ENCODE measurements at regions not wholly inside any gene's neighbourhood (a gene's known extent, or its start where the extent isn't known, plus 50 kb on each side); places are given as distances from the start of the nearest gene placed in this dataset.

DNA sequence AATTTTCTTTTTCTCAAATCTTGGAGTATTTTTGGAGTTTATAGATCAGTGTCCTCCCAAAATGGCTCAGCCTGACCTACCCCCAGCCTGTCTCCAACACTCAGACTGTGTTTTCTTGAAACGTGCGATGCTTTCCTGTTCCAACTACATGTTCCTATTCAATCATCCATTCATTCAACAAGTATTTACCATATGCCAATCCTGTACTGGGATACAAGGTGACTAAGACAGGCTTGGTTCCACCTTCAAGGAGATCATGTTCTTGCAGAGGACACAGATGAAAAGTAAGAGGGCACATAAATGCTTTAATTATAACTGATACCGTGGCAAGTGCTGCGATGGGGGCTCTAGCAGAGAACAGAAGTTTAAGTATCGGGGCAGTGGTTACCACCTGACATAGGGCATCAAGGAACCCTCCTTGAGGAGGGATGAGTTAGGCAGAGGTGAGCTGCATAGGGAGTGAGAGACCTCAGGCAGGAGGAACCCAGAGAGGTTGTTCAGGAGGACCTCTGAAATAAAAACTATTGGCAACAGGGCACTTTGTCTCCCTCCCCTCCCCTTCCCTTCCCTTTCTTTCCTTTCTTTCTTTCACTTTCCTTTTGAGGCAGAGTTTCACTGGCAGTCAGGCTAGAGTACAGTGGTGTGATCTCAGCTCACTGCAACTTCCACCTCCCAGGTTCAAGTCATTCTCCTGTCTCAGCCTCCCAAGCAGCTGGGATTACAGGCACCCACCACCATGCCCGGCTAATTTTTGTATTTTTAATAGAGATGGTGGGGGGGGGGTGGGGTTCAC is 469.0 kb downstream of the EPHA4 start:
- no peak for DNase-seq (ENCODE audit: low spot score in 2 of 2)
- peaks cover 0 to 3% of the 10 kb centered on the region in 2 donors for H3K9me3 Mint-ChIP-seq
- no peak overlapping the region for H3K27ac Mint-ChIP-seq
- peaks cover 0 to 4% of the 10 kb centered on the region in 2 donors for H3K36me3 Mint-ChIP-seq
- peak in 1 of 2 donors; percentile 56 for ATAC-seq

DNA sequence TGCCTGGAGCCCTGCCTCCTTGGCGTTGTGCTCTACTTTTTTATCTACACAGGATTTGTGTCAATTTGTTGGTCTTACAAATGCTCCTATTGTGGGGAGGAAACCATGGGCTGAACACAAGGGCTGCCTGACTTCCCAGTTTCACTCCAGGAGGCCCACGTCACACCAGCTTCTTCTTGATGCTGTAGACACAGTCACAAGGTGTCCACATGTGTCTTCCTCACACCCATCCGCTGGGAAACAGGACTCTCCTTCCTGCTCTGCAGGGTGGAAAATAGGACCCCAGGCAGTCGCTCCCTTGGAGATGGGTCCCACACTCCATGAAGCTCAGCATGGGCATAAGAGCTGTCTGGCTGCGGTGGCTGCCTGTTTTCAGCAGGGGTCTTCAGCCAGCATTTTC is 468.2 kb downstream of the EPHA4 start:
- DNase-seq (ENCODE audit: low spot score in 2 of 2) (no peak), ATAC-seq (no peak)
- peaks cover 0 to 4% of the 10 kb centered on the region in 2 donors for H3K36me3 Mint-ChIP-seq
- H3K9me3 Mint-ChIP-seq, result peaks cover 0 to 3% of the 10 kb centered on the region in 2 donors
- H3K27ac Mint-ChIP-seq, result no peak overlapping the region

DNA sequence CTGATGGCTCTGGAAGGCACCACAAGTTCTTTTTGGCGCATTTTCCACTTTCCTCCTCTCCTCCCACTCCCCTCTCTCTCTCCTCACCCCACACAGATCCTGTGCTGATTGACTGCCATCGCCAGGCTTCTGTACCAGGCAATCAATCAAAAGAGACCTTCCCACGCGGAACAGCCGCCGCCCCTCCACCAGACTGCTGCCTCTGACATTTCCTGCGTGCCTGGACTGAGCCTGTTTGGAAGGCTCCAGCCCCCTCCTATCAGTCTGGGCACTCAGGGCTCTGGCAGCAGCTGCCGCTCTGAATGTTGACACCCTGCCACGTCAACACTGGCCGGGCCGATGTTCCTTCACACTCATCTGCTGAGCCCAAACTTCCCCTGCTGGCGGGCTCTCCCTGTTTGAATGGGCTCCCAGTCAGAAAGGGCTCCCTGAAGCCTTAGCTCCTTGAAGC is 467.7 kb downstream of the EPHA4 start:
- no peak for ATAC-seq

DNA sequence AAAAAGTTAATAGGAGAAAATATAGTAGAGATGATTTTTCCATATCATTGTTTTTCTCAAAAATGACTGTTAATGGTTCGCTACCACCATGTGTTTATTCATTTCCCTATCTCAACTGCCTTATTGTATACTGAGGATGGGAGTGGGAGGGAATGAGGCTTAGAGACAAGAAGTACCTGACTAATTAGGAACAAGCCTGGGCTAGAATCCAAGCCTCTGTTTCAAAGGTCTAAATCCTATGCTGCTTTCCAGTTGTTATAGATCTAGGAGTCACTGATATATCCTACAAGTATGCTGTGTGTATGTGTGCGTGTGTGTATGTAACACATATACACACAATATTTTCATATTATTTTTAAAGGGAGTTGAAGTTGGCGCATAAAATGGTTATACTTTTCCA is 465.9 kb downstream of the EPHA4 start:
- DNase-seq (ENCODE audit: low spot score in 2 of 2) (no peak), ATAC-seq (no peak)
- peaks cover 0 to 4% of the 10 kb centered on the region in 2 donors for H3K36me3 Mint-ChIP-seq

More for the DNA sequence above, 467.7 kb downstream of the EPHA4 start:
- no peak overlapping the region for H3K27ac Mint-ChIP-seq
- H3K9me3 Mint-ChIP-seq, result peaks cover 0 to 3% of the 10 kb centered on the region in 2 donors
- DNase-seq (ENCODE audit: low spot score in 2 of 2), result no peak
- peaks cover 0 to 4% of the 10 kb centered on the region in 2 donors for H3K36me3 Mint-ChIP-seq

DNA sequence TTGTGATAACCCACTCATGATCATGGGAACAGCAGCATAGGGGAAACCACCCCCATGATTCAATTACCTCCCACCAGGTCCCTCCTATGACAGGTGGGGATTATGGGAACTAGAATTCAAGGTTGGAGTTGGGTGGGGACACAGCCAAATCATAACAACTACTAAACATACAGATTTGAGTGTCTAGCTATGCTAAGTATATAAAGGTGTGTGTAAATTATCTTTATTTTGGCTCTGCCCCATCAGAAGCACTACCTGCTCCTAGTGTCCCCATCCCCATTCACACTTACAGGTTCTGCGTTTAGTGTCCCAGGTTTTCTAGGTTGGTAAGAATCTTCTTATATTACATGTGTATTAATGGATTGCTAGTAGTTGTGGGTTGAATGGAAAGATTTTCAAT is 464.7 kb downstream of the EPHA4 start:
- no peak overlapping the region for H3K27ac Mint-ChIP-seq
- H3K36me3 Mint-ChIP-seq, result no peaks in the 10 kb centered on the region
- ATAC-seq, result no peak
- H3K9me3 Mint-ChIP-seq, result no peaks in the 10 kb centered on the region
- no peak for DNase-seq (ENCODE audit: low spot score in 2 of 2)

More for the DNA sequence above, 465.9 kb downstream of the EPHA4 start:
- H3K27ac Mint-ChIP-seq, result no peak overlapping the region
- H3K9me3 Mint-ChIP-seq, result peaks cover 0 to 3% of the 10 kb centered on the region in 2 donors

DNA sequence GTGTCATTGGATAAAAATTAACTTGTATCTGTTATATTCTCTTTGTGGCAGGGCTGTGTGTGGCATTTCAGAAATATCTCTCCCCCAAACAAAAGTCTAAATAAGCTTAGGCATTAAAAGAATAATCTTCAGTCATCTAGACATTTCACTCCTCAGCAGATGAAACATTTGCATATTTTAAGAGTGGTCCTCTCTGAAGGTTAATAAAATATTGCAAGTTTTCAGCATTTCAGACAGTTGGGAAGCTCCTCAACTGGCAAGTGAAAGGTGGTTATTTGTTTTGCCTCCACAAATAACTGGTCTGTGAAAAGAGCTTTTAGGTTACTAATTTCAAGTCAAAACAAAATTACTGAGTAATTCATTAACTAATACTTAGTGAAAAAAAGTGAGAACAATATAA is 462.6 kb downstream of the EPHA4 start:
- no peaks in the 10 kb centered on the region for H3K9me3 Mint-ChIP-seq
- H3K27ac Mint-ChIP-seq, result no peak overlapping the region
- H3K36me3 Mint-ChIP-seq, result no peaks in the 10 kb centered on the region
- no peak for ATAC-seq
- DNase-seq (ENCODE audit: low spot score in 2 of 2), result no peak

DNA sequence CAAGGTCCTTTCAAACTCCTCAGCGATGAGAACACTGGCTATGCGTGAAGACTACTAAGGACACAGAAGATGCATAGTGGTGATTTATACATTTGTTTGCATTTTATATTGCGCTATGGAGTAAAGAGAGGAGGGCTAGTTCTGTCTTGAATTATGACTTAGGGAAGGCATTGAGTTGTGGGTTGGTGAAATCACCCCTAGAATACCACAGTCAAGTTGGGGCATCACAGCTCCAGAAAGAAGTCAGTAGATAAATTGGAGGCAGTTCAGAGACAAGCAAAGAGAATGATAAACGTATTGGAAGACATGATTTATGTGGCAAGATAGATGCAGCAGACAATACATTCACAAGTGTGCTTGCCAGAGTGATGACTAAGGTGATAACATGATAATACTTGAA is 460.4 kb downstream of the EPHA4 start:
- no peak for ATAC-seq
- no peak for DNase-seq (ENCODE audit: low spot score in 2 of 2)
- Mint-ChIP-seq H3K36me3 (no peaks in the 10 kb centered on the region), H3K27ac (no peak overlapping the region), H3K9me3 (no peaks in the 10 kb centered on the region)

DNA sequence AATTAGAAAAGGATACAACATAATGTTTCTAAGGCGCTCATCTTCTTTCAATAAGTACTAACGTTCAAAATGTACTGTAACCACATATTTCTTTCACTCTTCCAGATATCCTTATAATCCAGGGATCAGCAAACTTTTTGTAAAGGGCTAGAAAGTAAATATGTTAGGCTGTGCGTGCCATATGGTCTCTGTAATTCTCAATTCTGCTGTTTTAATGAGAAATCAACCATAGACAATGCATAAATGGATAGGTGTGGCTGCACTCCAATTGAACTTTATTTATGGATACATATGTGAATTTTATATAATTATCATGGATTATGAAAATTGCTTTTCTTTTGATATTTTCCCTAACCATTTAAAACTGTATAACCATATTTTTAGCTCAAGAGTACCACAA is 459.4 kb downstream of the EPHA4 start:
- no peak for DNase-seq (ENCODE audit: low spot score in 2 of 2)
- Mint-ChIP-seq H3K36me3 (no peaks in the 10 kb centered on the region), H3K9me3 (no peaks in the 10 kb centered on the region), H3K27ac (no peak overlapping the region)
- no peak for ATAC-seq

DNA sequence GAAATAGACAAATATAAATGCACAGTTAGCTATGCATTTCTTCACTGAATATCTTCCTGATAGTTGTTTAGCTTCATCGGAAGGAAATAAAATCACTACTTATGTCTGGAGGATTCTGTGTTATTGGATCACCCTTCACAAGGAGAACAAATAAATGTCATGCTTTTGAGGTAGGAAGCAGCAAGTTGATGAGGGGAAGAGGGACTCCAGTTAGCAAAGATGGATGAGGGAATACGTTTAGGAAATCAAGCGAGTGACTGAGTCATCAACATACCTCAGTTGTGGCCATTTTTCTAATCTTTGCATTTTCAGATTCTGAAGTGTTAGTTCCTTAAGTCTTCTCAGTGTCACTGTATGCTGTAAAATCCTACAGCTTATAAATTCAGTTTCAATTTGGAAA is 456.2 kb downstream of the EPHA4 start:
- no peaks in the 10 kb centered on the region for H3K9me3 Mint-ChIP-seq
- no peak overlapping the region for H3K27ac Mint-ChIP-seq
- DNase-seq (ENCODE audit: low spot score in 2 of 2) (no peak), ATAC-seq (no peak)
- H3K36me3 Mint-ChIP-seq, result no peaks in the 10 kb centered on the region

DNA sequence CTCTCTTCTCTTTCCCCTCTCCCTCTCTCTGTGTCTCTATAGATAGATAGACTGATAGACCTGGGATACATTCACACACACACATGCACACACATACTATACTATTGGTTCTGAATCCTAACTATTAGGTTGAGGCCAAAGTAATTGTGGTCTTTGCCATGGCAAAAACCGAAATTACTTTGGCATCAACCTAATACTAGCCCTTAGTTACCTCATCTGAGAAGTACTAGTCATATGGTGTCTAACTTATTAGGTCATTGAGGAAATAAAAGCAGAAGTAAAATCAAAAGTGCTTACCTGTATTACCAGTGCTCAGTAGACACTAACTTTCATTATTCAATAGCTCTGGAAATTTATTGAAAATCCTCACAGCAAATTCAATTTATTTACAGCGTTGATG is 451.5 kb downstream of the EPHA4 start:
- Mint-ChIP-seq H3K9me3 (no peaks in the 10 kb centered on the region), H3K36me3 (no peaks in the 10 kb centered on the region), H3K27ac (no peak overlapping the region)
- ATAC-seq, result no peak
- no peak for DNase-seq (ENCODE audit: low spot score in 2 of 2)

DNA sequence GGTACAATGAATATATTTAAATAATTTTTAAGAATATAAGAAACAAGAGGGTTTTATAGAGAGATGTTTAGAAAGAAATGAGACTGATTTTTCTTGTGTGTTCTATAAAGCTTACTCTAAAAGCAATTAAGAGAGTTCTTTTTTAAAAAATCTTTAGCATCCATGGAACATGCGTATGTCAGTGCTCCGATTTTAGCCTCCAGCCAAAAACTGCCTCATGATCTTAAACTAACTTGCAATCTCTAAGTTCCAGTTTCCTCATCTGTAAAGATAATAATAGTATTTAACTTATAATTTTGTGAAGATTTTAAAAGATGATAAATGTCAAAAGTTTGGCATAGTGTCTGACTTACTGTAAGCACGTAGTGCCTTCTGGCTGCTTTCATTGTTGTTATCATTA is 448.7 kb downstream of the EPHA4 start:
- peaks cover 8% of the 10 kb centered on the region in 2 donors for H3K9me3 Mint-ChIP-seq
- ATAC-seq, result no peak
- H3K36me3 Mint-ChIP-seq, result peaks cover 8 to 9% of the 10 kb centered on the region in 2 donors
- H3K27ac Mint-ChIP-seq, result no peak overlapping the region
- DNase-seq (ENCODE audit: low spot score in 2 of 2), result no peak

DNA sequence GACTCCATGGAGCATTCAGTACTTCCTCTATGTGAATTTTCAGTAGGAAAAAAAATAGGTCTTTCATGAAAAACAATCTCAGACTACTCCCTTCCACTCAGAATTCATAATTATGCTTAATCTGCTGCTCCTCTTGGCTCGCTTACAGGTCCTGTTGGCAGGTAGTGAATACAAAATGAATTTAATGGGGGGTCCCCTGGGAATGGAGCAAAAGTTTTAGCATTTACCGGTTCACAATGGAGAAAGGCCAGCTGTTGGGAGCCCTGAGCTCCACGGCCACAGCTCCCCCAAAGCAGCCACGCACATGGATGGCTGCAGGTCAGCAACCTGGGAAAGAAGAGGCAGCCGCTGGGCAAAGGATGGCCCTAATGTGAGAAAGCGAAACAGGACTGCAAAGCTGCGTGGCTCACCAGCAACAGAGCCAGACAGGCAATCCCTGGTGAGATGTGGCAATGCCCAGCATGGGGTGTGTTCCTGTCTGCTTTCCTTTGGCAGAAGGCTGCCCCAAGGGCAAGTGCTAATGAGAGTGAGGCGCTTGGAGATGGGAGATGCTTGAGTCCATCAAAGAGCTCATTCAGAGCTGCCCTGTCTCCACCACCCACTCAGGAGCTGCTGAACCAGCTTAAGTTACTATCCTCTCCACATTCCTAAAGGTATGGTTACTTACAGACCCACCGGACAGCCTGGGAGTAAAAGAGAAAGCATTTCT is 447.4 kb downstream of the EPHA4 start:
- ATAC-seq, result no peak
- DNase-seq (ENCODE audit: low spot score in 2 of 2), result no peak
- no peak overlapping the region for H3K27ac Mint-ChIP-seq
- H3K9me3 Mint-ChIP-seq, result peaks cover 8 to 14% of the 10 kb centered on the region in 2 donors
- H3K36me3 Mint-ChIP-seq, result peaks cover 8 to 9% of the 10 kb centered on the region in 2 donors

DNA sequence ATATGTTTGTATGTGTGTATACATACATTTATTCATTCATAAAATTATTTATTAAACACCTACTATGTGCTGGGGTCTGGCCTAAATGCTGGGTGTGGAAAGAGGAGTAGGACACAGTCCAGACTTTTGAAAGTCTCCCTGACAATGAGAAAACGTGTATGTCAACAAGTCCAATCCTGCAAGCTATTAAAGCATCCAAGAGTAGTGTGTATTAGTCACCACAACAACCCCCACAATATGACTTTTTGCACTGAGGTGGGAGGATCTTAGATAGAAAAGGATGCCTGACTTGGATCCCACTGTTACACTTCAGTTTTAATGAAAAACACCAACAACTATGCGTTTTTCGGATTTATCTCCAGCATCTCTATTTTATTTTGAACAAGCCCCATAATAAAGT is 446.4 kb downstream of the EPHA4 start:
- peaks cover 8 to 9% of the 10 kb centered on the region in 2 donors for H3K36me3 Mint-ChIP-seq
- no peak for DNase-seq (ENCODE audit: low spot score in 2 of 2)
- no peak overlapping the region for H3K27ac Mint-ChIP-seq
- H3K9me3 Mint-ChIP-seq, result peaks cover 8 to 14% of the 10 kb centered on the region in 2 donors
- no peak for ATAC-seq

DNA sequence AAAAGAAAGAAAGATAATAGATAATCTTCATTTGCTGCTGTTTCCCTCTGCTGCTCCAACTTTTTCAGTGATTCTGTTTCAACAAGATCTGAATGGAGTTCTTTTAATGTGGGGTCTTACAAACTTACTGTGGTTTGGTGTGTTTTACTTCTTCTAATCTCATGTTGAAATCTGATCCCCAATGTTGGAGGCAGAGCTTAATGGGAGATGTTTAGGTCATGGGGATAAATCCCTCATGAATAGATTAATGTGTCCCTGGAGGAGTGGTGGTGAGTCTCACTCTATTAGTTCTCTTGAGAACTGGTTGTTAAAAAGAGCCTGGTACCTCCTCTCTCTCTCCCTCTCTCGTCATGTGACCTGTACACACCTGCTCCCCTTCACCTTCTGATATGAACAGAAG is 442.4 kb downstream of the EPHA4 start:
- Mint-ChIP-seq H3K27ac (no peak overlapping the region), H3K9me3 (peaks cover 8 to 14% of the 10 kb centered on the region in 2 donors), H3K36me3 (peaks cover 8 to 9% of the 10 kb centered on the region in 2 donors)
- ATAC-seq, result no peak
- DNase-seq (ENCODE audit: low spot score in 2 of 2), result no peak

DNA sequence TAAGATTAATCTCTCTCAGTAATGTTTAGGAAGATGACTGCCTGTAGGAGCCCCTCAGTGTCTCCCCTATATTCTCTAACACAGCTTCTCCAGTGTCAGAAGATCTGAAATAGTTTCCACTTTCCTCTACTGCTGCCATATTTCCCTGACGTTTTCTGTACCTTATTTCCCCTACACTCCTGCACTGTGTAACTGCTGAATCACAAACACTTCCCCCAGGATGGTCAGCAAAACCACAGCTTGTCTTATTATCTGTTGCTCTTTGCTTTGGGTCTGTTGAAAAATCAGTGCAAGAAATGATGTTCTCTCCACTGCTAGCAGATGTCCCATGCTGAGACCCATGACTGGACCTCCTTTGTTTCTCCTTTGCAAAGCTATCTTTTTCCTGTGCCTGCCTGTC is 441.7 kb downstream of the EPHA4 start:
- Mint-ChIP-seq H3K9me3 (peaks cover 8 to 14% of the 10 kb centered on the region in 2 donors), H3K27ac (no peak overlapping the region), H3K36me3 (peaks cover 8 to 9% of the 10 kb centered on the region in 2 donors)
- DNase-seq (ENCODE audit: low spot score in 2 of 2) (no peak), ATAC-seq (no peak)

DNA sequence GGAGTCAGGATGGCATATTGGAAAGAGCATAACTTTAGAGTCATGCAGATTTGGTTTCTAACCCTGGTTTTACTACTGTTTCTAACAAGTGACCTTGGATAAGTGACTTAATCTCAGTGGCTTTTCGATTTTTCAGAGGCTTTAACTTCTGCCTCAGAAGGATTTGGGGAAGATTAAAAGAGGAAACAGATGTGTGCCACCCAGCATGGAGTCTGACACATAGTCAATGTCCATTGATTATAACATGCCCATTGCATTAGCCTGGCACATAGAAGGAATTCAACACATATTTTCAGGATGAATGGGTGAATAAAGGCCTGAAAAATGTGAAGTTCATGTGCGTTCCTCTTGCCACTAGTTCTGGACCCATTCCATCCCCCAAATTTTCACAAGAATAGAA is 438.2 kb downstream of the EPHA4 start:
- ATAC-seq, result no peak
- peaks cover 0 to under 1% of the 10 kb centered on the region in 2 donors for H3K9me3 Mint-ChIP-seq

DNA sequence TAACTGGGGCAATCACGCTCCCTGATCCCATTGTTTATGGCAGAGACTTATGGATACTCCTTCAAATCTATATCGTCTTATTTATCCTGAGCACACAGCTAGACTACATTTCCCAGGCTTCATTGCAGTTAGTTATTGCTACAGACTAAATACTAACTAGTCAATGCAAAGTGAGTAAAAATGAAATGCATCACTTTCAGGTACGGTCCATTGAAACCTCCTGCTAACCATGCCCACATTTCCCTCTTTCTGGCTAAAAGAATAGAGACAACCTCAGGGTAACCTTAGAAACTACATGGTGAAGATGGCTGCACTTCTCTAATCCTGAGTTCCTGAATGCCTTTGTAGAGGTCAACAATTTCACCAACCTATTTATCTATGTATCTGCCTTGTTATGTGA is 437.4 kb downstream of the EPHA4 start:
- Mint-ChIP-seq H3K27ac (no peak overlapping the region), H3K9me3 (no peaks in the 10 kb centered on the region), H3K36me3 (no peaks in the 10 kb centered on the region)
- ATAC-seq (no peak), DNase-seq (ENCODE audit: low spot score in 2 of 2) (no peak)

More for the DNA sequence above, 438.2 kb downstream of the EPHA4 start:
- H3K36me3 Mint-ChIP-seq, result no peaks in the 10 kb centered on the region
- no peak for DNase-seq (ENCODE audit: low spot score in 2 of 2)
- no peak overlapping the region for H3K27ac Mint-ChIP-seq

DNA sequence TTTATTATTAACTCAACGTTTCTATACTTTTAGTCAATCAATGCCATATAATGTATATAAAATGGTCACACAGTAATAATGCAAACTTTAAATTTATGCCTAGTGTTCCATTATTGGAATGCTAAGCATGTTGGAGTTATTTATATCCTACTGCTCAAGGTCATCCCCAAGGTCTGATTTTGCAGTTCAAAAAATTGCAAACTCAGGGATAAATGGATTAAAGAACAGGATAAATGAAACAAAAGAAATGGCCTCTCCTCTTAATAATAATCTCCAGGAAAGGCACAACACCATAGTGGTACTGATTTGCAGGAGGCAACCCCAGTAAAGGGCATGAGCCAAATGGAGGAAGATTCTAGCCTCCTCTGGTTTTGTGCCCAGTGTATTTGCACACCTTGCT is 436.4 kb downstream of the EPHA4 start:
- Mint-ChIP-seq H3K36me3 (no peaks in the 10 kb centered on the region), H3K9me3 (no peaks in the 10 kb centered on the region), H3K27ac (no peak overlapping the region)
- ATAC-seq (no peak), DNase-seq (ENCODE audit: low spot score in 2 of 2) (no peak)

Data from activated naive CD4-positive, alpha-beta T cell treated with anti-CD3 and anti-CD28 coated beads, Interleukin-2, amount 50 U/mL, for 72 hours (primary cell).